Stimulated activated CD4-positive, alpha-beta T cell treated with anti-CD3 and anti-CD28 coated beads, Interleukin-4, amount 100 ng/mL, for 24 hours (primary cell): ENCODE measurements at regions not wholly inside any gene's neighbourhood (a gene's known extent, or its start where the extent isn't known, plus 50 kb on each side); places are given as distances from the start of the nearest gene placed in this dataset.
"Not testable (repeated sequence)": the region's sequence is repeated elsewhere in the genome, so short reads cannot be mapped to it uniquely, and the experiment has no call there.

Experiments
- DNase-seq: peaks from one replicate; pipeline ENCODE4 v3.0.0-alpha.2; 2020

DNA sequence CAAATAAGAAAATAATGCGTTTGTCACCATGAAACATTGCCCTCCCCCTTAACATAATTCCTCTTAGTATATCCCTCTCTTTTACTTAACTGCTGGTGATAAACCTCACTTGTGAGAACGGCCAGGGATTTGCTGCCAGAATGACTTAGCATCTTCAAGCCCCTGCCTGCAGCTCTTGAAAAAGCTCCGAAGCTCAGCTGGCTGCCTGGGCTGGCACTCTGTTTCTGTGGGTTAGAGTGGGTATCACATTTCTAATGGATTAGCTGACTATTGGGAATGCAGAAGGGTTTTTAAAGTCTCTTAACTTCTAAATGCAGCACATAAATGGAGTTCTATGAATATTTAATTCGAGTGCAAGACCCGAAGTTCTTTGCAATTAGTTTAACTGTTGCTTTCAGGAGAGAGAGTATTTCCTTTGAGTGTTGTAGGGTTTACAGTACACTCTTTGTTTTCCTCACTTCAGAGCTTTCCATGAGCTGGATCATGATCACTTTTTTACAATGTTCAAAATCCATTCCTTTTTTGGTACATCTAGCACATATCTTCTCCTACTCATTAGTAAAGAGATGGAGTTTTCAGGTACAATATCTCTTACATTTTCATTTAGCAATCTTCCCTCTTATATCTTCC, 124.7 kb upstream of the RBMS3 start:
- no peak for DNase-seq

GRCh38 chr3:29164825-29165224, 116.0 kb upstream of the RBMS3 start:
- DNase-seq = no peak

DNA sequence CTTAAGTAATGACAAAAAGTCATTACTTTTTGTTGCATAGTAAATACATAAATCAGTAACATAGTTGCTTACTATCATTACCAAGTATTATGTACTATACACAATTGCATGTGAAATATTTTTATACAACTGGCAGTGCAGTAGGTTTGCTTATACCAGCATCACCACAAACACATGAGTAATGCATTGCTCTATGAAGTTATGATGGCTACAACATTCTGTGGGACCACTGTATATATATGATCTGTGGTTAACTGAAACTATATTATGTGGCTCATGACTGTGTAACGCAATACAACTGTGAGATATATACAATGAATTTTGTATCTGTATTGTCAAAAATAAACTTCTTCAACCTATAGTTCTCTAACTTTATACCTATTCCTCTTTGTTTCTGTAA, 113.7 kb upstream of the RBMS3 start:
- no peak for DNase-seq

- DNase-seq = no peak
Observed at GRCh38 chr3:29168081-29168480, 112.8 kb upstream of the RBMS3 start.

DNA sequence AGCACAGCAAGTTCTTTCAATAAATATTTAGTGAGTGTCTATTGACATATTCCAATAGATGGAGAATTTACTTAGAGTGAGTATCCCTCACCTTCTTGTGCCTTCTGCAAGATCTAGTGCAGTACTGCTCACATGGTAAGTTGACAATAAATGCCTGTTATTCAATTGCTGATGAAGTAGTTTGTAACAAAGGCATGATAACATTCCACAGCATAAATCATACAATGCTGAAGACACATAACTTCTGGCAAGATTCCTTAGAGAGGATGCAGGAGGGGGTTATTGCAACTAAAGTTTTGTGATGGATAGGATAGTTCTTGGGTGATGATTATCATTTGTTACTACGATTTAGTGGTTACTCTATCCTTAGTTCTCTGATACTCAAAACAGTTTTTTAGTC, 112.2 kb upstream of the RBMS3 start:
- DNase-seq = no peak

DNA sequence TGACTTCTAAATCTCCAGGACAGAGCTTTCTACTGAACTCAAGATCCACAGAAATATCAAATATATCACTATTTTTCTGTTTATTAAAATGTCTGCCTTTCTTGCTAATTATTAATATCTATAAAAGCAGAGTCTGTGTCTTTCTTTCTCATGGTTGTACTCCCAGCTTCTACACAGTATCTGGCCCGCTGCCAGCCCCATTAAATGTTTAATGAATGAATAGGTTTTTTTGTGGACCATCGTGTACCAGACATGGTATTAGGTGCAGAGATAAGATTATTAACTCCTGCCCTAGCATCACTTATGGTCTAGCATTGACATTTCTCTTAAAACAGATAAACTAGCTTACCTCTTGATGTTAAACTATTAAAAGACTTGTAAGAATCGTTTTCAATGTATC, 111.4 kb upstream of the RBMS3 start:
- DNase-seq = no peak

- DNase-seq = no peak
Observed at GRCh38 chr3:29171043-29171990, 109.6 kb upstream of the RBMS3 start.

- no peak for DNase-seq
Observed at GRCh38 chr3:29176501-29176900, 104.4 kb upstream of the RBMS3 start.

DNA sequence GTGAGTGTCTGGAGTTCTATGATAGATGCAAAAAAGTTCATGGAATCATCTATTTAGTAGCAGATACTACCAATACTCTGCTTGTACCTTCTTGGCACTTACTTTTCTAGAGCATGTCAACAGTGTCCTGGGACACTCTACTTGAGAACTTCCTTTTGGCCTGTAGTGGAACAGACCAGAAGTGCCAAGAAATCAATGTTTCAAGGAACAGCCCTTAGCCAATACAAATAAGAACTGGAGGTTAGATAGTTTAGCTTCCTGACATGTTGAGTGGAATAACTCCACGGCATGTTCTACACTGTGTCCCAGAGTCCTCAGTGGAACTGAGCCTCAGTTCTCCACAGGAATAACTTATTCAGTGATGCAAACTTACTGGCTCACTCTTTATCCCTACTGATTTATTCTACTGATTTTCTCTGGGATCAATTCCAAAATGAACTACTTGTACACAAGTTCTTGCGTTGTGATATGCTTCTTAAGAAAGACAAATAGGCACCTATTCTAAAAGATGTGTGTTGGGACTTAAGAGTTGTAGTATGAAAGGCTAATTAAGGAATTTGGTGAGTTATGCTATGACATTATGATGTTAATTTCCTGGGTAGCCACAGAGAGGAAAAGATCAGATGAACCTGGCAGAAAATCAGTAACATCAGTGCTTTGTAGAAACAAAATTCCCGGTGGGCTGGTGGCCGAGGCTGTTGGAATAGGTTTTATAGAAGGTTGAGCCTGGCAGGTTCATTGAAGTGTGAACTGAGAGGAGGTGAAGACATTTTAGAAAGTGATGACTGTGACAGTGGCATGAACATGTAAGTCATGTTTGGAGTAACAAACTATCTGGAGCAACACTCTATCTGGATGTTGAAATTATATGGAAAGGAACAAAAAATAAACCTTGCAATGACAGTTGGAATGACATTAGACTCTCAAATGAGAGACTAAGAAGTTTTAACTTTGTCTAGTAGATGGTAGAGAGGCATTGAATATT, 101.8 kb upstream of the RBMS3 start:
- DNase-seq = no peak

GRCh38 chr3:29181149-29181780, 99.6 kb upstream of the RBMS3 start:
- DNase-seq = no peak

GRCh38 chr3:29181872-29182271, 99.0 kb upstream of the RBMS3 start:
- no peak for DNase-seq

DNA sequence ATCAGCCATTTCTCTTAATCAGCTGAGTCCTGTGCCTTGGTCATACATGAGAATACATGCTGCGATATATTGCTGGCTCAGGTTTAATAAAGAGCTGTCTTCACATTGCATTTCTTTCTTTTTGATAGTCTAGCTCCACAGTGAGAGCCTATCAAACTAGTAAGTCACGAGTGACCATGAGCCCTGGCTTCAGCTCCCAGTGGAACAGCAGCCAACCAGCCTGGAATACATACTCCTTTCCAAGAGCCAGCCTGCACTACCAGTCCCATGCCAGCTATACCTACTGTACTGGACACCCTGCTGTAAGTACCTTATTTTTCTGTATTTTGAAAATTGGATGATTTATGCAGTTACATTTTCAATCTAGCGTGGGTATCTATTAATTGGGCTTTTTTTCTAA, 98.0 kb upstream of the RBMS3 start:
- not testable (repeated sequence) for DNase-seq

DNA sequence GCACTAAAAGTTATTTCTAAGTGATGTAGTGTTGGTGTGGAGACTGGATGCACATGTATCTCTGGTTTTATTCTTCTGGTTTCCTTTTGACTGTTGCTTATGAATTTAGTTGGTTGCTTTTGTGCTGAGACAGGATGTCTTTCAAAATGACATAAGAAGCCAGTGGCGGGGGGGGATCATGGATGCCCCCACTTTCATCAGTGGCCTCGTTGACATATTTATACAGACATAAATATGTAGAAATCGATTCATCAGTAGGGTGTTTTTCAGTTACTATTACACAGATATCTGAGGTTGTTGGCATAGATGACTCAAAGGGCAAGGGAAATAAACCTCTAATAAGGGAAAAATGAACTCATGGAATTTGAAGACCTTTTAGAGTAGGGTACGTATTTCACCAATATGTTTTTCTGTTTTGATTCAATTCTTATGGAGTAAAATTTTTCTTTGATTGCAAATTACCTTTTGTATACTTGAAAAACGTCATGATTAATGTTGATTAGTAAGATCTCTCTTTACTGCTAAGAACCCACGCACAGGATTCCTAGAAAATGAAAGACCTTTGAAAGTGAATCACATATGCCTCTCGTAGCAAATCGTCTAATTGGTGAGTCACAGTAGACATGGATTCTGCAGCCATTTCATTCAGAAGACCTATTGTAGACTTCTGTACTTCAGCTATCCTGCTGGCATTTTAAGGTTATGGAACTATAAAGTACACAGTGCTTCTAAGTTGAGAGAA, 97.4 kb upstream of the RBMS3 start:
- peak; percentile 18 for DNase-seq

DNA sequence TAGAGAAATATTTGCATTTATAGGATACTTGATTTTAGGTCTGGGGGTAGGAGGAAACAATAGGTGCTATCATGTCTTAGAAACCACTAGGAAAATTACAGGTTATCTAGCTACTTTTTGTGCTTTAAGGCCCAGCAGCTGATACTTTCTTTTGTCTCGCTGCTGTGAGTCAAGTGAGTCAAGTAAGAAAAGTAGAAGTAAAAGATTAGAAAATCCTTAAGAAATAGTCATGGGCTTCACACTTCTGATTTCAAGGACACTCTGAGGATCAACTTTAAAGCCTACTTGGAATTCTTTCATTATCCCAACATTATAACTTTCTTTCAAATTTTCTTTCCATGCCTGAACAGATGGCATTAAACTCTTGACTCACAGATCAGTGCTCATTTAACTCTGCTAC, 95.2 kb upstream of the RBMS3 start:
- DNase-seq = no peak

- DNase-seq = no peak
Observed at GRCh38 chr3:29186131-29186599, 94.7 kb upstream of the RBMS3 start.

- DNase-seq = no peak
Observed at GRCh38 chr3:29186982-29187725, 93.7 kb upstream of the RBMS3 start.

DNA sequence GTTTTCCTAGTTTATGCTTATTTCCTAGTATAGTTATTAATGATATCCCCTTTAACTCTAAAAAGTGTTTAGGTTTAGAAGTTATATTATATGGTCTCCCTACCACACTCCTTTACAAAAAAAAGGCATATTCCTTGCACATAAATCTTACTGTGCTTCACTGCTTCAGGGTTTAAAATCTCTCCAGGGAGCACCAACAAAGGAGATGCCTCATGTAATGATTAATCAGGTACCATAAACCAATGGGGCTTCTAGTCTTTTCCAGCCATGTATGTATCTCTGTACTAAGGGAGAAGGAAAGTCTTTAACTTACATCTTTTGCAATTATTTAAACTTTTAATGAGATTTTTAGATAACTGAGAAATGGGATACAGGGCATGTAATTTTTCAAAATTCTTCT, 91.5 kb upstream of the RBMS3 start:
- DNase-seq = no peak

- no peak for DNase-seq
Observed at GRCh38 chr3:29194139-29194538, 86.7 kb upstream of the RBMS3 start.

GRCh38 chr3:29195056-29195455, 85.8 kb upstream of the RBMS3 start:
- no peak for DNase-seq

DNA sequence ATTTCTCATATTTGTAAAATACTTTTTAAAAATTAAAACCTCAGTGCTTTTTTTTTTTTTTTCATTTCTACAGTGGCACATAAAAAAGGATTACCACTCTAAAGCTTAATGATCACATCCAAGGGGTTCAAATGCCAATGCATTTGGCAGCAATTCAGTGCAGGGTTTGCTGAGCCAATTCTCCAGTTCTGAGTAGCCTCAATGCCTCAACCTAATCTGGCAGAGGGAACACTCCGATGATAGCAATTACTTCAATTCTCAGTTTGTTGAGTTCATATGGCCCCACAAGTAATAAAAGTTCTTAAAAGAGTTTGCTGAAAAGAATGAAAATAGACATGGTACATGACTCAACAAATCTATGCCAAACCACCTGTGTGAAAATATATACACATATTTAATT, 79.3 kb upstream of the RBMS3 start:
- DNase-seq = no peak

DNA sequence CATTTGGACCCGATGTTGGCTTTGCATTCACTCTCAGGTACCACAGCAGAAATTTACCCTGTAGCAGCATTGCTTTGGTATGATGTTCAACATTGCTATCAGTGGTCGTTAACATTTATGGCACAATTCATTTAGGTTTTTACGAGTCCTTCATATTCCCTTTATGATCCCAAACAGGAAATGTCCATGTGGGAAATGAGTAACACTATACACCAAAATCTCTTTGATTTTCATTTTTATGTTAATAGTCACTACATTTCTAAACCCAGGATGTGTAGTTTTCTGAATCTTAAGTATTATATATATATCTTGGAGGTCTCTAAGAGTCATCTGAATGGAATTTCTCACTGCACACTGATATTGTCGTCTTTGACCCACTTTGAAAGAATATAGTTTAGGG, 78.5 kb upstream of the RBMS3 start:
- DNase-seq = no peak
